ENCODE measurements at regions not wholly inside any gene's neighbourhood (a gene's known extent, or its start where the extent isn't known, plus 50 kb on each side); places are given as distances from the start of the nearest gene placed in this dataset.

DNA sequence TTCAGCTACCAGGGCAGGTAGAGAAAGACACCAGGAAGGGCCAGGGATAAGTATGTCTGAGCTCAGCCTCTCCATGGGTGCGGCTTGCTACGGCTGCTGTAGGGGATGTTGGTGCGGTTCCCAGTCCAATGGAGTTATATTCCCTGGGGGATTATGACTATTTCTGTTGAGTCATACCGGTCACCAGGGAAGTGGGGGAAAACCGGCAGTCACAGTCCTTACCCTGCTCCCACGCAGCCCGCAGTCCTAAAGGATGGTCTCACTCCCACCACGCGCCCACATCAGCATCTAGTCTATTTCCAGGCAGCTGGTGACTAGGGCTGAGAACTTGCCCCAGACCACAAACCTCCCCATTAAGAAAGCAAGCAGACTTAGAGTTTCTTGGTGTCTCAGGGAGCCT, 191.6 kb downstream of the VEGFC start:
- TF ChIP-seq ELF4 (IDR thresholded peaks at IDR 0.05) (no peak), FOXK2 (IDR thresholded peaks at IDR 0.05) (no peak), SP1 (IDR thresholded peaks at IDR 0.05) (no peak), BHLHE40 (IDR thresholded peaks at IDR 0.05; ENCODE audit: borderline replicate concordance) (no peak), HDGF (IDR thresholded peaks at IDR 0.05; ENCODE audit: borderline replicate concordance) (no peak), ARNT (IDR thresholded peaks at IDR 0.05) (no peak), CTBP1 (IDR thresholded peaks at IDR 0.05; ENCODE audit: borderline replicate concordance) (no peak), NFRKB (IDR thresholded peaks at IDR 0.05) (no peak), ZNF384 (IDR thresholded peaks at IDR 0.05) (no peak)

All from HEK293T (cell line).